AG04449 (cell line): ENCODE measurements at regions not wholly inside any gene's neighbourhood (a gene's known extent, or its start where the extent isn't known, plus 50 kb on each side); places are given as distances from the start of the nearest gene placed in this dataset.

Experiments used
- CTCF ChIA-PET: fragments of 350-600 bp; formaldehyde crosslinking; extraction: SDS; loops from one replicate; lab custom pipeline; 2021; ENCODE audit warnings: antibody characterized with exemption; lab: Yijun Ruan, JAX
- POLR2A ChIA-PET: fragments of 400-600, 350-600 bp; formaldehyde crosslinking; extraction: SDS; loops from one replicate; lab custom pipeline; 2020; ENCODE audit warnings: antibody characterized with exemption, inconsistent platforms; lab: Yijun Ruan, JAX
- DNase-seq: peaks from one replicate; pipeline ENCODE4 v3.0.0-alpha.2; 2010; ENCODE audit warnings: low read depth, low spot score
- H3K4me3 ChIP-seq: 2 replicates; pipeline ENCODE4 v1.5.1; 2011; ENCODE audit warnings: low read depth, mild to moderate bottlenecking, control low read depth, low read length
- CTCF ChIP-seq: IDR thresholded peaks from one replicate; pipeline ENCODE4 v1.5.1; 2011; ENCODE audit warnings: mild to moderate bottlenecking, moderate library complexity, low read length, control low read depth, inconsistent platforms; ENCODE audit not compliant: insufficient read depth; ENCODE audit errors: missing control alignments

GRCh38 chr2:142791335-142791734 lies 86.1 kb upstream of the KYNU start:
- DNase-seq = no peak
- ChIA-PET CTCF (no interaction called here), POLR2A (no interaction called here)
- TF ChIP-seq CTCF = no peak
- no peak overlapping the region for H3K4me3 ChIP-seq

- TF ChIP-seq CTCF = no peak
- POLR2A ChIA-PET = no interaction called here
- CTCF ChIA-PET = no interaction called here
- DNase-seq = no peak
- no peak overlapping the region for H3K4me3 ChIP-seq
Measured at GRCh38 chr2:142786918-142787702, 90.4 kb upstream of the KYNU start.

GRCh38 chr2:142782942-142783443 lies 94.5 kb upstream of the KYNU start:
- ChIA-PET CTCF (no interaction called here), POLR2A (no interaction called here)
- no peak for TF ChIP-seq CTCF
- DNase-seq = no peak
- H3K4me3 ChIP-seq = no peak overlapping the region

- no peak overlapping the region for H3K4me3 ChIP-seq
- TF ChIP-seq CTCF = no peak
- ChIA-PET CTCF (no interaction called here), POLR2A (no interaction called here)
- no peak for DNase-seq
Measured at GRCh38 chr2:142781146-142781545, 96.3 kb upstream of the KYNU start.

- POLR2A ChIA-PET = no interaction called here
- H3K4me3 ChIP-seq = no peak overlapping the region
- no peak for TF ChIP-seq CTCF
- no peak for DNase-seq
- CTCF ChIA-PET = no interaction called here
Measured at GRCh38 chr2:142778289-142778688, 99.2 kb upstream of the KYNU start.

GRCh38 chr2:142777742-142778141 lies 99.7 kb upstream of the KYNU start:
- CTCF ChIA-PET = no interaction called here
- POLR2A ChIA-PET = no interaction called here
- DNase-seq = no peak
- H3K4me3 ChIP-seq = no peak overlapping the region
- TF ChIP-seq CTCF = no peak
